Vagina (tissue), 2 donors: ENCODE measurements at regions not wholly inside any gene's neighbourhood (a gene's known extent, or its start where the extent isn't known, plus 50 kb on each side); places are given as distances from the start of the nearest gene placed in this dataset.

Source experiments
- DNase-seq, 2 donors: peaks; one replicate each; pipeline ENCODE4 v3.0.0-alpha.2; 2017; ENCODE audit errors: extremely low spot score in 2 of 2
- H3K27ac ChIP-seq: fragments of 200-600 bp; sonication (generic); one replicate; pipeline ENCODE4 v1.5.1; 2019
- H3K27me3 ChIP-seq: fragments of 200-600 bp; sonication (generic); one replicate; pipeline ENCODE4 v1.5.1; 2019
- H3K36me3 ChIP-seq, 2 donors: fragments of 200-600 bp; sonication (generic); one replicate each; pipeline ENCODE4 v1.5.1; 2017 to 2019
- H3K4me1 ChIP-seq: fragments of 200-600 bp; sonication (generic); one replicate; pipeline ENCODE4 v1.5.1; 2019
- H3K4me3 ChIP-seq, 2 donors: fragments of 200-600 bp; sonication (generic); 1 replicate in 1 of 2; 2 replicates in 1 of 2; pipeline ENCODE4 v1.5.1; 2016 to 2019
- H3K9me3 ChIP-seq: fragments of 200-600 bp; sonication (generic); one replicate; pipeline ENCODE4 v1.5.1; 2019
- POLR2A ChIP-seq, 2 donors: fragments of 450-650 bp; IDR thresholded peaks; one replicate each; pipeline ENCODE4 v1.6.1; 2017; ENCODE audit warnings: antibody characterized with exemption in 2 of 2, mild to moderate bottlenecking in 2 of 2, moderate library complexity in 2 of 2
- POLR2AphosphoS5 ChIP-seq, 2 donors: sonication (generic); formaldehyde crosslinking; IDR thresholded peaks; one replicate each; pipeline ENCODE4 v1.9.0; 2017; ENCODE audit warnings: antibody characterized with exemption in 2 of 2, mild to moderate bottlenecking in 2 of 2, low read depth in 1 of 2; ENCODE audit not compliant: insufficient read depth in 1 of 2
- intact Hi-C: fragments of 100-400 bp; cut with DNase I; formaldehyde crosslinking; loops from one replicate; pipeline ENCODE4 v1.15.1; 2023
- TF ChIP-seq, protein P1 (sequence below), 3 experiments: fragments of 450-650 bp in 2 of 3; fragments of 200-600 bp in 1 of 3; sonication (generic) in 1 of 3; IDR thresholded peaks; one replicate each; pipeline ENCODE4 v1.5.1; 2017 to 2019; ENCODE audit warnings: antibody characterized with exemption in 3 of 3, mild to moderate bottlenecking in 2 of 3, moderate library complexity in 2 of 3

DNA sequence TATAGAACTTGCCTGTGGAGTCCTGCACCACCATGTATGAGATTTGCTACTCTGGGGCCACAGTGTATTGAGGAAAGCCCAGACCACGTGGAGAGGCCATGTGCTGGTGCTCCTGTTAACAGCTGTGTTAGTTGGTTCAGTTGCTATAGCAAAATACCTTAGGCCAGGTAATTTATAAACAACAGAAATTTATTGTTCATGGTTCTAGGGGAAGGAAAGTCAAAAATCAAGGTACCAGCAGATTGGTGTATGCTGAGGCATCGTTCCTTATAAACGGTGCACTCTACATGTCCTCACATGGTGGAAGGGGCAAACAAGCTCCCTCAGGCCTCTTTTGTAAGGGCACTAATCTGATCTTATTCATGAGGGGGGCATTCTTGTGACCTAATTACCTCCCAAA, 135.9 kb upstream of the FOXN2 start:
- TF ChIP-seq POLR2AphosphoS5 (IDR thresholded peaks at IDR 0.05; ENCODE audit: insufficient read depth in 1 of 2, low read depth in 1 of 2) = no peak
- TF ChIP-seq, protein P1, sequence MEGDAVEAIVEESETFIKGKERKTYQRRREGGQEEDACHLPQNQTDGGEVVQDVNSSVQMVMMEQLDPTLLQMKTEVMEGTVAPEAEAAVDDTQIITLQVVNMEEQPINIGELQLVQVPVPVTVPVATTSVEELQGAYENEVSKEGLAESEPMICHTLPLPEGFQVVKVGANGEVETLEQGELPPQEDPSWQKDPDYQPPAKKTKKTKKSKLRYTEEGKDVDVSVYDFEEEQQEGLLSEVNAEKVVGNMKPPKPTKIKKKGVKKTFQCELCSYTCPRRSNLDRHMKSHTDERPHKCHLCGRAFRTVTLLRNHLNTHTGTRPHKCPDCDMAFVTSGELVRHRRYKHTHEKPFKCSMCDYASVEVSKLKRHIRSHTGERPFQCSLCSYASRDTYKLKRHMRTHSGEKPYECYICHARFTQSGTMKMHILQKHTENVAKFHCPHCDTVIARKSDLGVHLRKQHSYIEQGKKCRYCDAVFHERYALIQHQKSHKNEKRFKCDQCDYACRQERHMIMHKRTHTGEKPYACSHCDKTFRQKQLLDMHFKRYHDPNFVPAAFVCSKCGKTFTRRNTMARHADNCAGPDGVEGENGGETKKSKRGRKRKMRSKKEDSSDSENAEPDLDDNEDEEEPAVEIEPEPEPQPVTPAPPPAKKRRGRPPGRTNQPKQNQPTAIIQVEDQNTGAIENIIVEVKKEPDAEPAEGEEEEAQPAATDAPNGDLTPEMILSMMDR (IDR thresholded peaks at IDR 0.05) = no peak
- no peak for TF ChIP-seq POLR2A (IDR thresholded peaks at IDR 0.05)
- H3K27me3 ChIP-seq = no peaks in the 10 kb centered on the region
- DNase-seq = no peak
- no peak overlapping the region for H3K27ac ChIP-seq
- no peaks in the 10 kb centered on the region for H3K4me1 ChIP-seq
- no peaks in the 10 kb centered on the region for H3K36me3 ChIP-seq
- H3K9me3 ChIP-seq = no peaks in the 10 kb centered on the region
- no peak overlapping the region for H3K4me3 ChIP-seq
- intact Hi-C loops = no loop called here

DNA sequence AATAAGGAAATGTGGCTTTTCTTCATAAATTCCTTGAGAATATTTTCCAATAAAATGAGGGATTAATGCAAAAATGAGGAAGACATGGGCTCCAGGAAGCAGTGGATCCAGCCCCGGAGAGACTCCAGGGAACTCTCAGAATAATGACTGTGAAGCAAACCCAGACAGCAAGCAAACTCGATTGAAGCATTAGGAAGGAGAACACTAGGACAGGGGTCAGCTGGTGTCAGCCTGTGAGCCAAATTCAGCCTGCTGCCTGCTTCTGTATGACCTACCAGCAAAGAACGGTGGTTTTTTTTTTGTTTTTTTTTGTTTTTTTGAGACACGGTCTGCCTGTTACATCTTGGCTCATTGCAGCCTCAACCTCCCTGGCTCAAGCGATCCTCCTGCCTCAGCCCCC, 133.9 kb upstream of the FOXN2 start:
- no peaks in the 10 kb centered on the region for H3K4me1 ChIP-seq
- no peak for TF ChIP-seq POLR2AphosphoS5 (IDR thresholded peaks at IDR 0.05; ENCODE audit: insufficient read depth in 1 of 2, low read depth in 1 of 2)
- TF ChIP-seq POLR2A (IDR thresholded peaks at IDR 0.05) = no peak
- TF ChIP-seq, protein P1 (IDR thresholded peaks at IDR 0.05) = no peak
- intact Hi-C loops = no loop called here
- H3K27me3 ChIP-seq = no peaks in the 10 kb centered on the region
- no peak overlapping the region for H3K4me3 ChIP-seq
- no peak for DNase-seq
- no peaks in the 10 kb centered on the region for H3K9me3 ChIP-seq
- H3K27ac ChIP-seq = no peak overlapping the region
- H3K36me3 ChIP-seq = no peaks in the 10 kb centered on the region

DNA sequence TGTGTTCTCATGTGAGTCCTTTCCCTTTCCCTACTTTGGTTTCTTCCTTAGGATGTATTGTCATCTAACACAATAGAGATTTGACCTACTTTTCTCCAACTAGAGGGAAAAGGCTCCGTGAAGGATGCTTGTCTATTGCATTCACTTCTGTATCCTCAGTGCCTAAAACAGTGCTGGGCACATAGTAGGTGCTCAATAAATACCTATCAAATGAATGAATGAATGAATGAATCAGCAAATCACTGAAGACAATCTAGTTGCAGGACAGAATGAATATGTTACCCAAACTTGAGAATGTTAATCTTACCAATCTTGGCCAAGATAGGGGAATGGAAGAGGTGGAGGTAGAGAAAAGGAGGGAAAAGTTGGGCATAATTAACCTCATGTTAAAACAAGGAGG, 131.2 kb upstream of the FOXN2 start:
- H3K27me3 ChIP-seq = no peaks in the 10 kb centered on the region
- intact Hi-C loops = no loop called here
- H3K9me3 ChIP-seq = no peaks in the 10 kb centered on the region
- H3K4me1 ChIP-seq = no peaks in the 10 kb centered on the region
- H3K36me3 ChIP-seq = no peaks in the 10 kb centered on the region
- no peak overlapping the region for H3K27ac ChIP-seq
- DNase-seq = no peak
- H3K4me3 ChIP-seq = no peak overlapping the region
- no peak for TF ChIP-seq POLR2AphosphoS5 (IDR thresholded peaks at IDR 0.05; ENCODE audit: insufficient read depth in 1 of 2, low read depth in 1 of 2)
- TF ChIP-seq, protein P1 (IDR thresholded peaks at IDR 0.05) = no peak
- no peak for TF ChIP-seq POLR2A (IDR thresholded peaks at IDR 0.05)

DNA sequence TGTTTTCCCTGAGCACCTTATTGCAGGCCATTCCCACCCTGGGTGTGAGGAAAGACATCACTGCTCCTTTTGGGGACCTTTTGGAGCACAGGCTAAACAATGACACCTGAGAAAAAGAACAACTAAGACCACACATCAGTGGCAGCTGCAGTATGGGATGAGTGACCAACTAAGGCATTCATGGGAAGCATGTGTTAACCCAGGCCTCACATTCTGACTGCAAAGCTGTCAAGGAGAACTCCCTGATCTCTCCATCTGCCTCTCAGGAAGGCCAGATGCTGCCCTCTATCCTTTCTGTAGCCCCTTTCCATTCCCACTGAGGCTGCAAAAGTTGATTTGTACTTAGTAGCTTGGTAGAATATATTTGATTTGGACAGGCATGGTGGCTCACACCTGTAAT, 130.5 kb upstream of the FOXN2 start:
- Histone ChIP-seq H3K9me3 (no peaks in the 10 kb centered on the region), H3K27ac (no peak overlapping the region), H3K4me1 (no peaks in the 10 kb centered on the region), H3K36me3 (no peaks in the 10 kb centered on the region), H3K4me3 (no peak overlapping the region), H3K27me3 (no peaks in the 10 kb centered on the region)
- intact Hi-C loops = no loop called here
- TF ChIP-seq, protein P1 (IDR thresholded peaks at IDR 0.05) = no peak
- TF ChIP-seq POLR2A (IDR thresholded peaks at IDR 0.05) (no peak), POLR2AphosphoS5 (IDR thresholded peaks at IDR 0.05; ENCODE audit: insufficient read depth in 1 of 2, low read depth in 1 of 2) (no peak)
- no peak for DNase-seq

DNA sequence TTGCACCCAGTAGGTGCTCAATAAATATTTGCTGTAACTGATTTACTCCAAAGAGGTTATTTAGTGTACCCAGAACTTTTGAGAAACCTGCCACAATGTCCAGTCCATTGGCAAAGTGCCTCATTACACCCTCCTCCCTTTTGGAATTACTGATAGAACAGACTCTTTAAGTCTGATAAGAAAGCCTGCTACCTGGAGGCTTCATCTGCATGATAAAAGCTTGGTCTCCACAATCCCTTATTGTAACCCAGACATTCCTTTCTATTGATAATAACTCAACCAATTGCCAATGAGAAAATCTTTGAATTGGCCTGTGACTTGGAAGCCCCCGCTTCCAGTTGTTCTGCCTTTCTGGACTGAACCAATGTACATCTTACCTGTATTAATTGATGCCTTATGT, 127.0 kb upstream of the FOXN2 start:
- intact Hi-C loops = no loop called here
- H3K4me3 ChIP-seq = no peak overlapping the region
- no peaks in the 10 kb centered on the region for H3K4me1 ChIP-seq
- H3K27me3 ChIP-seq = no peaks in the 10 kb centered on the region
- TF ChIP-seq POLR2A (IDR thresholded peaks at IDR 0.05) (no peak), POLR2AphosphoS5 (IDR thresholded peaks at IDR 0.05; ENCODE audit: insufficient read depth in 1 of 2, low read depth in 1 of 2) (no peak)
- TF ChIP-seq, protein P1 (IDR thresholded peaks at IDR 0.05) = no peak
- H3K9me3 ChIP-seq = no peaks in the 10 kb centered on the region
- H3K36me3 ChIP-seq = no peaks in the 10 kb centered on the region
- no peak overlapping the region for H3K27ac ChIP-seq
- no peak for DNase-seq
